ENCODE measurements at regions not wholly inside any gene's neighbourhood (a gene's known extent, or its start where the extent isn't known, plus 50 kb on each side); places are given as distances from the start of the nearest gene placed in this dataset.

DNA sequence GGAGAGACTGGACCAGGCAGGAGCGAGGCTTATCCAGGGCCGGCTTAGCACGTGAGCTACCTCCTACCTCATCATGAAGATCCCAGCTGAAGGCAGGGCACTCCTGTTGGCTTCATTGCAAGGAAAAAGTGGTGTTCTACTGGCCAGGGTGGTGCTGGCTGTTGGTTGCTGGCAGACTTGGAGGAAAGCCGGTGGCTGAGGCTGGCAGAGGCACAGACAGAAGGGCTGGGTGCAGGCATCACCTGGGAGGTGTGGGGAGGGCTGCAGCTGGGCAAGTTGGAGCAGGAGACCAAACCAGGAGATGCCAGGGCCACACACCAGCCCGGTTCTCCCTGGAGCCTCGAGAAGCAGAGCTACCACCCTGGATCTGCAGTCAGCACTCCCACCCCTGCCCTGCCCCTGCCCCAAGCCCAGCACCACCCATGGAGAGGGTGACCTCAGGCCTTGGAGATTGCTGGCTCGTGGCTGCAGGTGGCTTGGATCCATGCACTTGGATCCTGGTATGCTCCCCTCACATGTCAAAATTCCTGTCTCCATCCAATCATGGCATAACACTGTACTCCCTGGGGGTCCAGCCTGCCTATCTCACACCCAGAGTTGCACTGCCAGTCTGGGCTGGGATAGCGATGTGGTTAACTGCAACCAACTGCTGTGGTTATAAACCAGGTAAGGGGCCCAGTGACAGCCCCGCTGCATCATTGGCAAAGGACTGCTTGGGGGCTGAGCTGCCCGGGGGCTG lies 49.7 kb downstream of the GLI2 start:
- DNase-seq (ENCODE audit: insufficient read length, low spot score) (no peak), FAIRE-seq (no peak)

DNA sequence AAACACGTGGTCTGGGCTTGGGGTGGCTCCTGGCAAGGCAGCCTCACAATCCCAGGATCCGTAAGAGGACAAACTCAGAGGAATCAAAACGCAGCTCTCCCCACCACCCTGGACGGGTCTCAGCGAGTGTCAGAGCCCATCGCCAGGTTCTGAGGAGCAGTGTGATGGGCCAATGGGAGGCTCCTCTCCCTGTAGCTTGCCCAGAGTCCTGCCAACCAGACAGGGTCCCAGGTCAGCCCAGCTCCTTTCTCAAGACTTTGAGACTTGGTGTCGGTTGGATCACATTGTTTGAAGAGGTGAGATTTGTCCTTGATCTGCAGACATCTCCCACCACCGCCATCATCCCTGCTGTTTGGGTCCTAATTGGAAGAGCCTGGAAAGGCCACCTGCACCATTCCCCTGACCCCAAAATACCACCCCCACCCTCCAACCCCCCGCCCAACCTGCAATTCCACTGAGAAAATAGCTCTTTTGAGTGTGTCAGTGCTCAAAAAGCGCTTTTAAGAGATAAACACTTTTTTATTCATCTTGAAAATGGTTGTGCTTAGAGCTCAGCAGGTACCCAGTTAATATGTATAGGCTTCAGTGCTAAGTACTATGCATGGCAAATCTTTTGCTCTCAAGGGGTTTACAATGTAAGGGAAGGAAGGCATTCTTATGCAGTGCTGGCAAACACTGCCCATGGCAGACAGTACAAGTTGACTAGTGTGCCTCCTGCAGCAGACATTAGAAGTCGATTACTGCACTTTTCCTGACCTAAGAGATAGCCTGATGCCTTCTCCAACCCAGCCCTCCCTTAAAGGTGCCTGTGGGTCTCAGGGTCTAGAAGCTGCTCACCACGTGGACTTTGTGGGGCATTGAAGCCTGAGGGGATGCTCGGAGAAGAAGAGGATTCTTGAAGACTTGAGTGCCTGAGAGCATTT lies 50.6 kb downstream of the GLI2 start:
- DNase-seq (ENCODE audit: insufficient read length, low spot score) (no peak), FAIRE-seq (no peak)

DNA sequence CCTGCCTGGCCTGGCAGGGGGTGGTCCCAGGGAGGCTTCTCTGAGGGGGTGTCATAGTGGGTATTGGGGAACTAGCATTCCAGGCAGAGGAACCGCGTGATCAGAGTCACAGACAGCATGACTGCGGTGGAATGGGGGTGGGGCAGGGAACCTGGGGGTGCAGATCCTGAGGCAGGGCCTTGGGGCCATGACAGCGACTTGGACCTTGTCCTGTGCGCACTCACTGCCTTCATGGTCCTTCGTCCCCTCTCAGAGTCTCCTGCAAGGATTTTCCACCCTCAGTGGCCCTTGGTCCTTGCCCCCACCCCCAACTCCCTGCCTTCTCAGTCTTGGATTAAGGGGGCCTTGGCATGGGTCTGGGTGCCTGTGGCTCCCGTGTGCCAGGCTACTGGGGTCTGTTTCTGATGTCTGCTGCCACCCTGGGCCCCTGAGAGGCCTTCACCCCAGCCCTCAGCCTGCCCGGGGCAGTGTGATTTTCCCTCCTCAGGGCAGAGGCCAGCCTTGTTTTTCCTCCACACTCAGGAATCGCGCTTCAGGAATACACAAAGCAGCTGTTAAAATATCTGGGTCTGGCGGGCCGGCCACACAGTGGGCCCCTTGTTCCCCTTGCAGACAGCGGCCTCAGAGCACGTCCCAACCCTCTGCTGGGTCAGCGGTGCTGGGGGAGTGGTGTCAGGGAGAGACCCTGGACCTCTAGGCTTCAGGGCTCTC lies 51.6 kb downstream of the GLI2 start:
- DNase-seq (ENCODE audit: insufficient read length, low spot score): no peak
- no peak for FAIRE-seq

DNA sequence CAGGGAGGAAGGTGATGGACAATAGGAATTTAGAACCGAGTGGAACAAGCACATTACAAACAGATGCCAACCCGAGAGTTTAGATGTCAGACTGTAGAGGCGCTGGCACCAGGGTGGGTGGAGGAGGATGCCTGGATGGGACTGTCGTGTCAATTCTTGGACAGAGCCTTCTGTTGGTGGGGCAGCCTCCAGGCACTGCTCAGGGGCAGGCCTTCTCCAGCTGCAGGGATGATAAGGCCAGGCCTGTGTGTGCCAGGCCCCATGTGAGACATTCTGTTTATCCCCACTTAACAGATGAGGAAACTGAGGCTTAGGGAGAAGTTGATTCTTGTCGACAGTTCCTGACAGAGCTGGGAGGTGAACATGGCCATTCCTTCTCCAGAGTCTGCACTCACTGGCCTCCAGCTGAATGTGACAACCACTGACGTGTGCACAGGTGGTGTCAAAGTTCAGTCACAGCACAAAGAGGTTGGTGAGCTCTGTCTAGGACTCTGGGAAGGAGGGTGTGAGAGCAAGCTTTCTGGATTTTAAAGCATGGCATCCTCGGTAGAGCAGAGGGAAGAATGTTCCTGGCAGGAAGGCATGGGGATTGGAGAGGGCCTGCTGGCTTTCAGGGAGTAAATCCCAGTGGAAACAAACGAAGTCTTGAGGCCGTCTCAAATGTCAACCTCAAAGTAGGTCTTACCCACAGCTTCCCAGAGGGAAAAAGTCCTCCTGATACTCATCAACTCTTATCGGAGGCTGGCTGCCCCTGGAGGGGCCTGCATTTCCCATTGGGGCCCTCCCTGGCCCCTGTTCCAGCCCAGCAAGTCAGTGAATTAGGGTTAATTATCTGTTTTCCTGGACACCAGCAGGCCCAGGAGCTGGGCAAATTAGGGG lies 52.4 kb downstream of the GLI2 start:
- DNase-seq (ENCODE audit: insufficient read length, low spot score) (no peak), FAIRE-seq (no peak)

DNA sequence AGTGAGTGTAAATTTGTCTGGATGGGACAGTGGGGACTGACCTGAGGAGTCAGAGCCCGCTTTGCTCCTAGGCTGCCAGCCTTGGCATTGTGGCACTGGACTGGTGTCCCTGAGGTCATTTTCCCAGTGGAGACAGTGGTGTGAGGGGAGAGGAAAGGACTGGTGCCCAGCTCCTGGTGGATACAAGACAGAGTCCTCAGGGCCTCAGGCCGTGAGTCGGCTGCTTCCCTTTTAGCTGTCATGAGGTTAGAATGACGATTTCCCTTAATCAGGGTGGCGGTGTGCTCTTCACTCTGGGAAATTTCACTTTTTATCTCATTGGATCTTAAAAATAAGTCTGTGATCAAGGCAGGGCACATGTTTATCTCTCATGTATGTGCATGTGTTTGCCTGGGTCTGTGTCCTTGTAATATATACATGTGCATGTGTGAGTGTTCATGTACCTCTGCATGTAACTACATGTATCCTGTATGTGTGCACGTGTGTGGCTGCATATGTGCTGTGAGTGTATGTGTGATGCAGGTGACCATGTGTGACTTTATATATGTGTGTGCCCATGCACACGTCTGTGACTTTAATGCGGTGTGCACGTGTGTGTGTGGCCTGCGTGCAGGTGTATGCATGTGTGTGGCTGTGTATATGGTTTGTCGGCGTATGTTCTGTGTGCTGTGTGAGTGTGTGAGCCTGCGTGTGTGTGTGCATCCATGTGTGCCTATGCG lies 55.7 kb downstream of the GLI2 start:
- DNase-seq (ENCODE audit: insufficient read length, low spot score) (no peak), FAIRE-seq (peak; percentile 4)

DNA sequence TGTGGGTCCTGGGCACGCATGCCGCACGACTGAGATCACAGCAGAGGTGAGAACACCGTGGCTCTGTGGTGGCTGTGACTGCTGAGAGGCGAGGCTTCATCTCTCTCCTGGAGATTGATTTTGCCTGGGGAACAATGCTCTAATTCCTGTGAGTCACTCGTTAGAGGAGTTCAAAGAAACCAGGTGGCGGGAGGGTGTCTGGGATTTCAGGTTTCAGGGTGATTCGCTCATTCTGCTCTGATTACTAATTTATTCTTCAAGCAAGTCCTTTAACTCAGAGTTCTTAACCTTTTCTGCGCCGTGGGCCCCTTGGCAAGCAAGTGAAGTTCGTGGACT lies 56.3 kb downstream of the GLI2 start:
- DNase-seq (ENCODE audit: insufficient read length, low spot score) (no peak), FAIRE-seq (peak; percentile 75)

DNA sequence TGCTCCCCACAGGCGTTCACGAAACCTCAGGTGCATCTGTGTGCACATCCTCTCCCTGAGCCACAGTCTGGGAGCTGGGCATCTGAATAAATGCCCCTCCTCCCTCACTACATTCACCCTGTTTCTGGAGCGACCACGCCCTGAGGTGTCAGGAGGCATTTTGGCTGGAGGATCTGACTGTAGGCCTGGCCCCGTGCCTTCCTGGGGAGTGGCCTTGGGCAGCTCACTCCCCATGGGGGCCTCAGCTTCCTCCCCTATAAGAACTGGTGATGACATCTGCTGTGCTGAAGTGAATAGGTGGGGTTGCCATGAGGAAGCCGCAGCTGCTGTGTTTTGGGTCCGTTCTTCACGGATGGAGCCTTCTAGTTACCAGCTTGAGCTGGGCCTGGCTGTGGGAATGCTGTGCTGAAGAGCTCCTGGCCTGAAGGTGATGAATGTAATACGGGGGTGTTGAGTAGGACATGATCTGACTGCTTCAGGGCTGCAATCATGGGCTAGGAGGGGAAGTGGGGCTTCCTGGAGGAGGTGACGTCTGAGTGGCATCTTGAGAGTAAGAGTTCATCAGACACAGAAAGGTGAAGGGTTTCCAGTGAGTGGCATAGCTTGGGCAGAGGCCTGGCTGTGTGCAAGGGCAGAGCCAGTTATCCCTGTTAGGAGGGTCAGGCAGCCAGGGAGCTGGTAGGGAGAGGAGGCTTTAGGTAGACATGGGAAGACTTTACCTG lies 58.2 kb downstream of the GLI2 start:
- FAIRE-seq (no peak), DNase-seq (ENCODE audit: insufficient read length, low spot score) (no peak)

DNA sequence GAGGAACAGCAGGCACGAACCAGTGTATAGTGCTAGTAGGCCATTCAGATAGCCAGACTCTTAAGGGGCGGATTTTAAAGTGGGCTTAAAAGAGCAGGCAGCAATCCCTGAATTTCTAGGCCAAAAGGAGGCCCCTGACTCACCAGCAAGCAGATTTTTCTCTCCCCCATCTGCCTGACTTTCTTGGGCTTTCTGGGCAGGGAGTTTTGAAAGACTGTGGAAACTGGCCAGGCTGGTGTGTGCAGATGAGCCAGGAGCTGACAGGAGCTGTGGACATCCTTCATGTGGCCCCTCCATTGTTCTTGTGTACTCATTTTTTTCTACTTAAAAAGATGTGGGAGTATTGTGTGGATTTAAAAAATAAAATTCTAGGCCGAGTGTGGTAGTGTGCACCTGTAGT lies 59.0 kb downstream of the GLI2 start:
- DNase-seq (ENCODE audit: insufficient read length, low spot score) (no peak), FAIRE-seq (no peak)

DNA sequence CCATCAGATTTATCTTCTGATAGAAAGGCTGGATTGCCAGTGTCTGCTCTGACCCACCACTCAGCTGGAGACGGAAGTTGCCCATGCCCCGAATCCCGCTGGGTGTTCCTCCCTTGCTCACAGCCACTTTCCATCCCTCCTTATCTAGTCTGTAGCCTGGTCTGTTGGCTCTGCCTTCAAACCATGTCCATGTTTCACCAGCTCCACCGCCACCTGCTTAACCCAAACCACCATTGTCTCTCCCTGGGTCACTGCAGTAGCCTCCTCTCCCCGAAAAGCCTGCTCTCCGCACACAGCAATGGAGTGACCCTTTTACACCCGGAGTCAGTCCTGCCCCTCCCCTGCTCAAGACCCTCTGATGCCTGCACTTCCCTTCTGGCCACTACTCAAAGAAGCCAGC lies 60.4 kb downstream of the GLI2 start:
- no peak for DNase-seq (ENCODE audit: insufficient read length, low spot score)
- FAIRE-seq: no peak

DNA sequence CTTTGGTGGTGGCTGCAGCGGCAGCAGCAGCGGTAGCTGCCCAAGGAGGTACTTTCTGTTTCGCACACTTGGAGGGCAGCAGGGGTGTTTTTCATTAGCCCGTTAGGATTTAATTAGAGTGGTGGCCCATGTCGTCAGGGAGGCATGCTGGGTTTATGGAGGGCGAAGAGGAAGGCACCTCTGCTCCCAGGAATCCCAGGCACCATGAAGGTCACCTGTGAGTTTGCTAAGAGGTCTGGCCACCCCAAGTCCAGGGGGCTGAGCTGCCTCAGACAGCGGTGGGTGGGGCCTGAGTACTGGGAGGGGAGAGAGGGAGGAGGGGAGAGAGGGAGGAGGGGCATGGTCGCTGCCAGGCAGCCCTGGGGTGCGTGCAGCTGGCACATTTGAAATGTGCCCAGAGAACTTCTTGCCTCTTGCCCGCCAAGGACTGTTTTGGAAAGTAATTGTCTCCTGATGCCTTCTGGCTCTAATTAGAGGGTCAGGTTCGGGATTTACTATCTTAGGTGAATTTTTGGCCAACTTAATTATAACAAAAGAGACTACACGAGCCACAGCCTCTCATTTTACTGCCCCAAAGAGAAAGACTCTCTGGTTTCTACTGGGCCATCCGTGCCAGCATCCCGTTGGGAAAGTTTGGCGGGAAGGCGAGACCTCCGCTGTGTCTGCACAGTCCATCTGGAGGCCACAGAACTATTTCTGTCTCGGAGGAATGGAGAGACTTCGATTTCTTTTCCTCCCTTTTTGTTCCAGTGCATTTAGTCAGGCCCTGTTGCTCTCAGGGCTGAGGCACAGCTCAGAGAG lies 62.0 kb downstream of the GLI2 start:
- FAIRE-seq (no peak), DNase-seq (ENCODE audit: insufficient read length, low spot score) (no peak)

DNA sequence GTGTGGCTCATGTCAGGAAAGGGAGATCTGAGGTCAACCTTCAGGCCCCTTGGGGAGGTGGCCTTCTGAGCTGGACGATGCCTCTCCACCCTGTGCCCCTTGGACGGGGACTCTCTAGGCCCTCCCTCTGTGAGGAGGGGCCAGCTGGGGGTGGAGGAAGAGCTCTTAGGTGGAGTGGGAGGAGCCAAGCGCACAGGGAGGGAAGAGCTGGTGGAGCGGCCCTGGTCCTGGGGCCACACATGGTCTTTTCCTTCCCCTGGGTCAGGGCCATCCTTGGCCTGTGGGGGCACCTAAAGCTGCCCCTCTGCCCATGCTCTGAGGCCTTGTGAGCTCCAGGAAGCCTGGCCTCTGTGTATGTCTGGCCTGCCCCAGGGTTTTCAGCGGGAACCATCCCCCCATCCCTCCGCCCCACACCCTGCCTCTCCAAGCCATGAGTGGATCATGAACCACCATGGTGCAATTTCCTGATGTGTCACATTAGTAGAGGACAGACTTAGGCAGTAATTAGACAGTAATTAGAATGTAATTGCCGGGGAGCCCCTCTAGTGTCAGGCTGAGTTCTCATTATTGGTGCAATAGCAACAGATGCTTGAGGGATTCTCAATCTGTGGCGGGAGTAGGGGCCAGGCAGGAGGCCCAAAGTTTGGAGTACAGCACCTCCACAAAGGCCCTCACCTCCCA lies 63.0 kb downstream of the GLI2 start:
- FAIRE-seq (no peak), DNase-seq (ENCODE audit: insufficient read length, low spot score) (no peak)

DNA sequence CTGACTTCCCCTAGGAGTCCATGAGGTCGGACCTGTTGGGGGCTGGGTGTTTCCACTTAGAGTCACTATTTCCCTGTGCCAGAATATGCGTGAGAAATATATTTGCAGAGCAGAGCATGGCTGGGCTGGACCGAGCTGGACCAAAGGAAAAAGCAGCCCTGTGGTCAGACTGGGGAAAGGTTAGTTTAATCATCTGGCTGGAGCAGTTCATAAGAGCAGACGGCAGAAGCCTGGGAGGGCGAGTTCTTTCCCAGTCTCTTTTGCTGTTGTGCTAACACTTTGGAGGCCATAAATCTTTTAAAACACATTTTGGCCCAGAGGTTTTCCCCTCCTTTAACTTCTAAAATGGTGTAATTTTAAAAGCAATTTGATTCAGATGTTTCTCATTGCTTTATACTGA lies 66.5 kb downstream of the GLI2 start:
- FAIRE-seq: no peak
- DNase-seq (ENCODE audit: insufficient read length, low spot score): no peak

DNA sequence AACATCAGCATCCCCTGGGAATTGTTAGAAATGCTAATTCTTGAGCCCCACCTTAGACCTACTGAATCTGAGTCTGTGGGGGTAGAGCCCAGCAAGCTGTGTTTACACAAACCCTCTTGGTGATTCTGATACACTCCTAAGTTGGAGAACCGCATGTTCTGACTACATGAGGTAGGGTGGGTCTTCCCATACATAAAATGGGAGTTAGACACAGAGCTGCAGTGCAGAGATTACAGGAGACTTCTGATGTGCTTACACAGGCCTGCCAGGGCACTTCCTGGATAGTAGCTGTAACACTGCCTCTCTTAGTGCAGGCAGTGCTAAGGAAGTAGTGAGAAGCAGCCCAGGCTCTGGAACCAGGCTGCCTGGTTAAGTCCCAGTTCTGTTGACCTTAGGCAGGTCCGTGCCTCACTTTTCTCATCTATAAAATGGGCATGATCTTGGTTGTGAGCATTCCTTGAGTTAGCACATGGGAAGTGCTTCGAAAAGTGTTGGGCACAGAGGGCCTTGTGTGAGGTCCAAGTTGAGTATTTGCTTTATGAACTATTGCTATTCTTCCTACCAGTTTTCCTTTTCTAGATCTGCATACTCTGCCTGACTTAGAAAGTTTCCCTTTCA lies 67.3 kb downstream of the GLI2 start:
- FAIRE-seq (no peak), DNase-seq (ENCODE audit: insufficient read length, low spot score) (no peak)

DNA sequence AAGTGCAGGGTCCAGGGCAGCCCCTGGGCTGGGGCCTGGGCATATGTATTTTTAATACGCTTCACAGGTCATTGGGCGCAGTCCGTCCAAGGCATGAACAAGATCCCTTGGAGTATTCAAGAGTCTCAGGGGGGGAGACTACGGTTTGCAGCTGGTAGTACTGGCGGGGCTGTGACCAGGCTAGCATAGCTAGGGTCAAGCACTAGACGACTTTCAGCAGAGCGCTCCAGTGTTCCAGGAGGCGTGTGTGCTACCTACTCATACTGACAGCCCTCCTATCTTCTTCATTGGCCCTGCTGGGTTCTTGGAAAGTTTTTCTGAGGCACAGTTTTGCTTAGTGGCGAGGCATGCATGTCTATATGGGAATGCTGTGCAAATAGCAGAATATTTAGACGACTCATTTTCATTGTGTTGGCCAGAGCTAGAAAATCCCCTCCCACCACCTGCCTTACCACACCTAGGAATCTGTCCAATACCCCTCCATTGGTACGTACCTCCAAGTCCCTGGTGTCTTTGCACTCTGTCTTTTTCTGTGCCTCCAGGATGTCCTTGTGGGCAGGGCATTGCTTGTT lies 68.2 kb downstream of the GLI2 start:
- no peak for FAIRE-seq
- no peak for DNase-seq (ENCODE audit: insufficient read length, low spot score)

DNA sequence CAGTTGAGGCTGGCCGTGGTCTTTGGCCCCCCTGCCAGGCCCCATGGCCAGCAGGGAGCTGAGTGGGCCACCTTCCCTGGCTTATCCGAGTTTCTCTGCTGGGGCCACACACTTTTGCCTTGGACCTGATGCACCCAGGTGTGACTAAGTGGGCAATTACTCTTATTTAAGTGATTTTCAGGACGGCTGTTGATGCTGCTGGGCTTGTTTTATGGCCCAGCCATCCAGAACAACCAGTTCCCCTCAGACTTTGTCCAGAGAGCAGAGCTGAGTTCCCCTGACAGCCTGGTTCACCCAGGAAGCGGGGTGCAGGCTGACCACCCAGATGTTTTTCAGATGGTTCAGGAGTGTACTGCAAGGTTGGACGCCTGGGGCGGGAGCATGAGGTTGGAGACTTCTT lies 68.8 kb downstream of the GLI2 start:
- FAIRE-seq (no peak), DNase-seq (ENCODE audit: insufficient read length, low spot score) (no peak)

DNA sequence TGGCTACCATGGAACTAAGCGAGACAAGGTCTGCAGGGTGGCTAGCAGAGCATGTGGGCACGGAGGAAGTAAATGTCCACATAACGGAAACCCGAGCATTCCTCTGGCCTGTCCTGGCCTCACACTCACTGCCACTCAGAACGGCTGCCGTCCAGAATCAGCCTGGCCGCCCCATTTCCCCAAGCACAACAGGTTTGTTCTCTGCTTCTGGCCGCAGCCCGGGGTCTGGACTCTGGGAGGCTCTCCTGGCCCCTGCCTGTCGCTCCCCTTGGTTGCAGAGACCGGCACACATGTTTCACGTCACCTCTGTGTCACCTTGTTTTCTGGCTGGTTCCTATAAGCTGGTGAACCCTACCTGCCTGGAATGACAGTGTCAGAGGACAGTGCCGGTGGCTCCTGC lies 69.3 kb downstream of the GLI2 start:
- DNase-seq (ENCODE audit: insufficient read length, low spot score): no peak
- no peak for FAIRE-seq

DNA sequence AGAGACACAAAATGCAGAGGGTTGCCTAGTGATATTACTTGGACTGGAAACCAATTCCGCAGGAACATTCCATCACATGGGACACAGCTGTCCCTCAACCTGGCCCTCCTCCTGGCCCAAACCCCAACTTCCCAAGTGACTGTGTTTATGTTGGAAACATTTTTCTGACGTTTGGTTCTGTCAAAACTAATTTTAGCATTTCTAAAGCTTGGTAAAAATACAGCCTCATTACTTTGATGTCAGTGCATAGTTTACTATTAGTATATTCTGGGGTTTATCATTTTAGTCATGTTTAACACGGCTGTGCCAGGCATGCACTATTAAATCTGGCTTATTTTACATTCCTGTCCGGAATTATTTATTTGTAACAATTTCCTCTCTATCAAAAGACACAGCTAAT lies 69.9 kb downstream of the GLI2 start:
- DNase-seq (ENCODE audit: insufficient read length, low spot score) (no peak), FAIRE-seq (no peak)

Data from HTR-8/SVneo (cell line).